IgD-negative memory B cell (primary cell): ENCODE measurements at regions not wholly inside any gene's neighbourhood (a gene's known extent, or its start where the extent isn't known, plus 50 kb on each side); places are given as distances from the start of the nearest gene placed in this dataset.
A peak's percentile ranks its signal among the peaks of the same experiment; 100 is the strongest.

Experiments
- H3K27ac Mint-ChIP-seq, 3 donors: one replicate each; pipeline ENCODE4 v1.8.0; 2020 to 2022; ENCODE audit warnings: mild to moderate bottlenecking in 3 of 3, mixed read lengths in 3 of 3, moderate library complexity in 1 of 3
- H3K27me3 Mint-ChIP-seq: one replicate; pipeline ENCODE4 v1.8.0; 2021; ENCODE audit warnings: mixed read lengths
- H3K36me3 Mint-ChIP-seq: one replicate; pipeline ENCODE4 v1.8.0; 2020; ENCODE audit warnings: mild to moderate bottlenecking, mixed read lengths
- H3K4me1 Mint-ChIP-seq, 3 donors: one replicate each; pipeline ENCODE4 v1.8.0; 2020 to 2022; ENCODE audit warnings: mixed read lengths in 3 of 3, mild to moderate bottlenecking in 1 of 3
- H3K4me3 Mint-ChIP-seq, 4 donors: one replicate each; pipeline ENCODE4 v1.8.0; 2020 to 2022; ENCODE audit warnings: mild to moderate bottlenecking in 4 of 4, mixed read lengths in 4 of 4, moderate library complexity in 3 of 4
- H3K9me3 Mint-ChIP-seq, 3 donors: one replicate each; pipeline ENCODE4 v1.8.0; 2020 to 2021; ENCODE audit warnings: mixed read lengths in 3 of 3, mild to moderate bottlenecking in 1 of 3

DNA sequence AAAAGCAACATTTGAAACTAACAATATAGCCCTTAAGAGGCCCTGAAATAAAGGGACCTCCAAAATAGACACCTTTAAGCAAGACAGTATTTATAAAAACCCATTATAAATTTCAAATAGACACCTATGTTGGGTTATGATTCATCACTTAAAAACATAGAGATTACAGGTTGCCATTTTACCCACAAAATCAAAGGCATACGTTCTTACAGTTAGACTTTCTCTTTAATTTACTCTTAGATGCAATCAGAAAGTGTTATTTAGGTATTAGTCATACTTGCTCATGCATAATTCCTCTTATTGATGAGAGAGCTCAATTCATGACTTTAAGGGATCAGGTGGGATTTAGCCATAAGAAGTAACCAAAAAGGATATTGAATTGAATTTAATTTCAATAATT, 51.5 kb upstream of the TMEM200A start:
- Mint-ChIP-seq H3K36me3 (no peaks in the 10 kb centered on the region), H3K27ac (no peak overlapping the region), H3K4me1 (no peaks in the 10 kb centered on the region), H3K9me3 (no peaks in the 10 kb centered on the region), H3K4me3 (no peak overlapping the region), H3K27me3 (no peaks in the 10 kb centered on the region)

DNA sequence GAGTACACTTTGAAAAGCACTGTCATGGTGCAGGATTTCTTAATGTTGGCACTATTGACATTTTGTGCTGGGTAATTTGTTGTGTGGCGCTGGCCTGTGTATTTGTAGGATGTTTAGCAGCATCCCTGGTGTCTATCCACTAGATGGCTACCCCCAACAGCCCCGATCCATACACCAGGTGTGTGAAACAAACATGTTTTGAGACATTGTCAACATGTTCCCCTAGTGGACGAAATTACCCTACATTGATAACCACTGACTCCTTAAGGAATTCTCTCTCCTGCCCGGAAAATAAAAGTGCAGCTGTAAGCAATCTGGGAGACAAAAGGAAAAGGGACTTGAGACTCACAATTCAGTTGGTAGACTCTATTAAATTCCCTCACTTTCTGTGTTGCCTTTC, 52.6 kb upstream of the TMEM200A start:
- no peaks in the 10 kb centered on the region for H3K9me3 Mint-ChIP-seq
- no peak overlapping the region for H3K27ac Mint-ChIP-seq
- no peaks in the 10 kb centered on the region for H3K4me1 Mint-ChIP-seq
- H3K27me3 Mint-ChIP-seq = no peaks in the 10 kb centered on the region
- H3K4me3 Mint-ChIP-seq = no peak overlapping the region
- no peaks in the 10 kb centered on the region for H3K36me3 Mint-ChIP-seq

DNA sequence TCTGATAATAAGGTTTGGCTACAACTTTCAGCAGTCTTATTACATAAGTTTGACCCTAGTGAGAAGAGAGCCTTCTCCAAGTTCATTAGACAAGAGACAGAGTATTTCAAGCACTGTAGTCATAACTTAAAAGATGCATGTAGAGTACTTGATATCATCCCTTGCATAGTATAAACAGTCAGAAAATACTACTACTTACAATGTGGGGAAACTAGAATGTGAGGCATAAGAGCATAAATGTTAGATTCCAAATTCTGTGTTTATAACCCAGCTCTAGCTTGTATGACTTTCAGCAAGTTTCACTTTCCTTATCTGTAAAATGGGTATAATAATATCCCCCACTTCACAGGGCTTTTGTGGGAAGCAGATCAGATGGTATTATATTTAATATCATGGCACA, 56.8 kb upstream of the TMEM200A start:
- no peak overlapping the region for H3K4me3 Mint-ChIP-seq
- H3K36me3 Mint-ChIP-seq = no peaks in the 10 kb centered on the region
- H3K27ac Mint-ChIP-seq = no peak overlapping the region
- H3K27me3 Mint-ChIP-seq = no peaks in the 10 kb centered on the region
- peaks cover 0 to 4% (median 2%) of the 10 kb centered on the region in 3 donors for H3K4me1 Mint-ChIP-seq
- H3K9me3 Mint-ChIP-seq = no peaks in the 10 kb centered on the region

DNA sequence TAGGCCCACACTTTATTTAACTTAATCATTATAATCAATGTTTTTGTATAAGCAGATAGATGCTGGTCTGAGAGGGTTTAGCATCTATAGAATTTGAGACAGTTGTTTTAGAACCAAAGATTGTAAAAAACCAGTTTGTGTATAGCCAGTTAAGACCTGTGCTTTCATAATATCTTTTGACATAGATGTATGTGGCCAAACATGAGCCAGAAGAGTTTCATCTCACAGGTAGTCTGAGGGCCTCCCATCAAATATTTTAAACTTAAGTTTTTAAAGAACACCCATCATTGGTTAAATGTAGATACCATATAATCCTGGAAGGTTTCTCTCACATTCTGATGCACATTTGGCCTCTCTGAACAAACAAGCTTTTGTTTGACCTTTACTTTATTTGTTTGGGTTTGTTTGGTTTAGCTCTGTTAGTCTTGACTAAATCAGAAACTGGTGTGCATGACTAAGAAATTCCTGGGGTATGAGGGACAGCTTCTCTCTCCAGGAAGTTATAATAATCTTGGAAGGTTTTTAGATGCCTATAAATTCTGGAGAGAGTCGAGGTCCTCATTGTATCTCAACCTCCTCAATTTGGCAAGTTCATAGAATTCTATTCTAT, 58.0 kb upstream of the TMEM200A start:
- no peaks in the 10 kb centered on the region for H3K27me3 Mint-ChIP-seq
- H3K27ac Mint-ChIP-seq = no peak overlapping the region
- peaks cover 0 to 4% (median 2%) of the 10 kb centered on the region in 3 donors for H3K4me1 Mint-ChIP-seq
- H3K36me3 Mint-ChIP-seq = no peaks in the 10 kb centered on the region
- no peak overlapping the region for H3K4me3 Mint-ChIP-seq
- H3K9me3 Mint-ChIP-seq = no peaks in the 10 kb centered on the region

GRCh38 chr6:130306377-130306776, 59.4 kb upstream of the TMEM200A start:
- Mint-ChIP-seq H3K36me3 (peaks cover 3% of the 10 kb centered on the region), H3K4me1 (peaks cover 0 to 4% (median 2%) of the 10 kb centered on the region in 3 donors), H3K4me3 (no peak overlapping the region), H3K9me3 (peaks cover 0 to 5% (median 3%) of the 10 kb centered on the region in 3 donors), H3K27ac (no peak overlapping the region), H3K27me3 (no peaks in the 10 kb centered on the region)

- peaks cover 3% of the 10 kb centered on the region for H3K36me3 Mint-ChIP-seq
- no peaks in the 10 kb centered on the region for H3K27me3 Mint-ChIP-seq
- H3K4me3 Mint-ChIP-seq = no peak overlapping the region
- peaks cover 0 to 4% (median 2%) of the 10 kb centered on the region in 3 donors for H3K4me1 Mint-ChIP-seq
- H3K27ac Mint-ChIP-seq = peak overlapping the region in 1 of 3 donors; percentile 43
- H3K9me3 Mint-ChIP-seq = peaks cover 0 to 10% (median 3%) of the 10 kb centered on the region in 3 donors
Observed at GRCh38 chr6:130303431-130303830, 62.4 kb upstream of the TMEM200A start.

GRCh38 chr6:130298258-130298657, 67.6 kb upstream of the TMEM200A start:
- peaks cover 0 to 17% (median 3%) of the 10 kb centered on the region in 3 donors for H3K9me3 Mint-ChIP-seq
- H3K27me3 Mint-ChIP-seq = peaks cover 2% of the 10 kb centered on the region
- H3K4me3 Mint-ChIP-seq = no peak overlapping the region
- peaks cover 3% of the 10 kb centered on the region for H3K36me3 Mint-ChIP-seq
- H3K27ac Mint-ChIP-seq = no peak overlapping the region
- peaks cover 0 to 2% (median 0%) of the 10 kb centered on the region in 3 donors for H3K4me1 Mint-ChIP-seq

- no peak overlapping the region for H3K27ac Mint-ChIP-seq
- peaks cover 2% of the 10 kb centered on the region for H3K27me3 Mint-ChIP-seq
- peaks cover 0 to 13% (median under 1%) of the 10 kb centered on the region in 3 donors for H3K9me3 Mint-ChIP-seq
- H3K4me1 Mint-ChIP-seq = peaks cover 0 to 2% (median 0%) of the 10 kb centered on the region in 3 donors
- no peak overlapping the region for H3K4me3 Mint-ChIP-seq
- peaks cover under 1% of the 10 kb centered on the region for H3K36me3 Mint-ChIP-seq
Observed at GRCh38 chr6:130296854-130297253, 69.0 kb upstream of the TMEM200A start.

GRCh38 chr6:130293800-130294199, 71.0 kb upstream of the SAMD3 start:
- no peaks in the 10 kb centered on the region for H3K36me3 Mint-ChIP-seq
- H3K4me1 Mint-ChIP-seq = peaks cover 0 to 5% (median 2%) of the 10 kb centered on the region in 3 donors
- peaks cover 2% of the 10 kb centered on the region for H3K27me3 Mint-ChIP-seq

DNA sequence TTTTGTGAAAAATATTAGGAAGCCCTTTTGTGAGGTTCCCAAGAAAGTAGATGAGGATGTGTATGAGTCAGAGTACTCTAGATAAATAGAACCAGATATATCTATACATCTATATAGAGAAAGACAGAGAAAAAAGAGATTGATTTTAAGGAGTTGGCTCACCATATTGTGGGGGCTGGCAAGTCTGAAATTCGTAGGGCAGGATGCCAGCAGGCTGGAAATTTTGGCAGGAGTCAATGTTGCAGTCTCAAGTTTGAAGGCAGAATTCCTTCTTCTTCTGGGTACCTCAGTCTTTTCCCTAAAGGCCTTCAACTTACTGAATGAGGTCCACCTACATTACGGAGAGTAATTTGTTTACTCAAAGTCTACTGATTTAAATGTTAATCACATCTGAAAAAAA, 65.3 kb upstream of the SAMD3 start:
- Mint-ChIP-seq H3K36me3 (no peaks in the 10 kb centered on the region), H3K27me3 (no peaks in the 10 kb centered on the region), H3K4me3 (no peak overlapping the region), H3K9me3 (no peaks in the 10 kb centered on the region), H3K4me1 (peaks cover 2 to 5% (median 3%) of the 10 kb centered on the region in 3 donors), H3K27ac (peak overlapping the region in 1 of 3 donors; percentile 21)

More at GRCh38 chr6:130293800-130294199, 71.0 kb upstream of the SAMD3 start:
- Mint-ChIP-seq H3K4me3 (no peak overlapping the region), H3K9me3 (peaks cover 0 to 8% (median 0%) of the 10 kb centered on the region in 3 donors), H3K27ac (no peak overlapping the region)

DNA sequence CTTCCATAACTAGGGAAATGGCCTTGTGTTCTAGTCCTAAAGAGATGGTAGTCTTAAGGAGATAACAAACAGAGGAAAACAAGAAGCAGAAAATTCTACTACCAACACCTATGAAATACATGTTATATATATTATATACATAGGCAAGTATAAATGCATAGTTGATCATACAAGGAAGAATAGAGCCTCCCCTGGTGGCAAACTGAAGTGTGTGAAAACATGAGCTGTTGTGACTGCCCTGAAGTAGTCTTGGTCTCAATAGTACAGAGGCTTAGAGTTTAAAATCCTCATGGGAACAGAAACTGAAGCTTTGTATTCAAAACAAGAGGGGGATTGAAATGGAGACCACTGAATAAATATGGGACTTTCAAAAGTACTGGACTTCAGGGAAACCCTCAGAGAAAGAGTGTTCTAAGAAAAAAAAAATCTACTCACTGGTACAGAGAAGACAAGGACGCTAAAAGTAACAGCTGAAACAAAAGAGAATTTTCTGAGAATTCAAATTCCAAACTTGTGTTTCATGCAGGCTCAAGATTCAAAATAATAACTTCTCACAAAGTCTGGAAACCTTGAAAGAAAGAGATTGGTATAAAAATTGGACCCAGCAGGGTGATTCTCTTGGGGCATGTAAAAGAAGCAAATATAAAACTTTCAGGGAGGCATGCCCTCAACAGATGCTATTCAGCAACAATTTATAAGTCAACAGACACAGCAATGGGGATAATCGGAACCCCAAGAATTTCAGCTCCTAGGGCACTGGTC, 59.7 kb upstream of the SAMD3 start:
- Mint-ChIP-seq H3K27ac (peak overlapping the region in 1 of 3 donors; percentile 4), H3K4me3 (no peak overlapping the region)

GRCh38 chr6:130276507-130276906, 53.8 kb upstream of the SAMD3 start:
- Mint-ChIP-seq H3K4me3 (no peak overlapping the region), H3K36me3 (peaks cover 2% of the 10 kb centered on the region), H3K4me1 (peaks cover 0 to 5% (median 5%) of the 10 kb centered on the region in 3 donors), H3K27me3 (no peaks in the 10 kb centered on the region), H3K27ac (no peak overlapping the region), H3K9me3 (peaks cover 4 to 28% (median 15%) of the 10 kb centered on the region in 3 donors)

More for the DNA sequence above, 59.7 kb upstream of the SAMD3 start:
- Mint-ChIP-seq H3K36me3 (no peaks in the 10 kb centered on the region), H3K9me3 (peaks cover 0 to 2% (median 0%) of the 10 kb centered on the region in 3 donors), H3K27me3 (no peaks in the 10 kb centered on the region), H3K4me1 (peaks cover 5 to 6% (median 5%) of the 10 kb centered on the region in 3 donors)

- H3K27ac Mint-ChIP-seq = no peak overlapping the region
- H3K9me3 Mint-ChIP-seq = peaks cover 4 to 30% (median 16%) of the 10 kb centered on the region in 3 donors
- H3K4me1 Mint-ChIP-seq = peaks cover 2 to 11% (median 4%) of the 10 kb centered on the region in 3 donors
- H3K4me3 Mint-ChIP-seq = no peak overlapping the region
- H3K27me3 Mint-ChIP-seq = no peaks in the 10 kb centered on the region
- peaks cover 2% of the 10 kb centered on the region for H3K36me3 Mint-ChIP-seq
Observed at GRCh38 chr6:130274007-130274406, 51.3 kb upstream of the SAMD3 start.
